Glomerular visceral epithelial cell (primary cell): ENCODE measurements at regions not wholly inside any gene's neighbourhood (a gene's known extent, or its start where the extent isn't known, plus 50 kb on each side); places are given as distances from the start of the nearest gene placed in this dataset.
"Not testable (repeated sequence)": the region's sequence is repeated elsewhere in the genome, so short reads cannot be mapped to it uniquely, and the experiment has no call there.

Source experiments
- DNase-seq: peaks from one replicate; pipeline ENCODE4 v3.0.0-alpha.2; 2016; ENCODE audit errors: extremely low spot score

DNA sequence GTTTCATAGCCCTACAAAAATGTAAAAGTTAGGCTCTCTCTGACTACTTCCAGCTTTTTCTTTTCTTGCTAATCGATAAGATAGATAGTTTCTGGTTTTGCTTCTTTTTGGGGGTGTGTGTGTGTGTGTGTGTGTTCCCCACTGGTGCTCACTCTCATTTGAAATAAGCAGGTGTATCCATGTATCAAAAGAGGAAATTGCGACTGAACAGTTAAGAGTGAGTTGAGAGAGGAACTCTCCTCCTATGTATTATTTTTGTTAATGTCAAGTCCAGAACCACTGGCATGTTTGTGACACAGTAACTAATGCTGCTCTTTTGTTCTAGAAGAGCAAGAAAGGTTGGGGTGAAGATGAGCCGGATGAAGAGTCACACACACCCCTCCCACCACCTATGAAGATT lies 96.7 kb upstream of the UMPS start:
- DNase-seq, result no peak

DNA sequence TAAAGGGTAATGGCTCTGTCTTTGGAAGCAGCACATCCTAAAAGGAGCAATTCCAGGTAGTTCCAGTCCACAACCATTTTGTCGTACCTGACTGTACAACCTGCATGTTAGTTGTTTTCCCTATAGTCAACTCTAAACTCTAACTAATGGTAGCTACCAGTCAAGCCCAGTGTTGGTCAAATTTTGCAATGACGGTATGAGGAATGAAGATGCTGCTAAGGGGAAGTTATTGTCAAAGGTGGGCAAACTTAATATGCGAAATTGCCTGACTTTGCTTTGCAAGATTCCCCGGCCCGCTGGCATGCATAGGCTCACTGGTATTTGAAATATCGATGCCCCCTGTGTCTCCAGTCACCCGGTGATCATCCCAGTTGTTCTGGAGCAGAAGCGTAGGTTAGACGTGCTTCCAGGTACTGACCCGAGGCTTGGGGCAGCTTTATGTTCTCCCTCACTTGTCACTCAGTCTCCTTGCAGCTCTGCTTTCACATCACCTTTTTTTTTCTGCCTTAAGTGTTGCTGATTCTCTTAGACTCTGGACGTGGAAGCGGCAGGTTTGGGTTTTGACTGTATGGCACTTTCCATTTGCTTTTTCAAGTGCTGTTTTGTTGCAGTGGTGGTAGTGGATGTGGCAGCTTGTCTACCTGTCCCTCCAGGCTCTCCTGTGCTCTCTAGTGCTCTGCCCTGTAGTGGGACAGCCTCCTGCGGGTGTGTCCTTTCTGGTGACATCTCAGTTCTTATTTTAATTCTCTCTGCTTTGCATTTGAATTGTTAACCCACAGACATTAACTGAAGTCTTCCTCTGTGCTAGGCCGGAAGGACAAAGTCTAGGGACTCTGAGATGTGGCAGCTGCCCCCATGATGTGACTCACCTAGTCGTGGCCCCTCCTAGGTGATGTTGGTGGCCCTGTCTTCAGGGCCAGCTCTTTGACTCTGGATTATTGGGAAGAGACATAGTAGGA lies 95.8 kb upstream of the UMPS start:
- no peak for DNase-seq

DNA sequence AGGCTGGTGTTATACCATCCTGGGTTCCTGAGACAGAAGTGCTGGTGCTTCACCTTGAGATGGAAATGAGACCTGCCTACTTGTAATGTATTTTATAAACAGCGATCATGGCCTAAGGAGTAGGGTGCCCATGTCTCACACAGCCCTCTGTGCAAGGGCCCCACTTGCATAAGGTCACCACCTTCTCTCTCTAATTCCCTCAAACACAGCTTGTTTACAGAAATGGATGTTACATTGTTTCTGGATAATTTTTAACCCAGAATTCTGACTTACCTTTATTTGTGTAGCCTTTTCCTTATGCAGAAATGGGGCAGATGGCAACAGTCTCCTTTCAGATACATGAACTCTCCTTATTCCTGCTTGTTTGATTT lies 95.1 kb upstream of the UMPS start:
- DNase-seq, result no peak

DNA sequence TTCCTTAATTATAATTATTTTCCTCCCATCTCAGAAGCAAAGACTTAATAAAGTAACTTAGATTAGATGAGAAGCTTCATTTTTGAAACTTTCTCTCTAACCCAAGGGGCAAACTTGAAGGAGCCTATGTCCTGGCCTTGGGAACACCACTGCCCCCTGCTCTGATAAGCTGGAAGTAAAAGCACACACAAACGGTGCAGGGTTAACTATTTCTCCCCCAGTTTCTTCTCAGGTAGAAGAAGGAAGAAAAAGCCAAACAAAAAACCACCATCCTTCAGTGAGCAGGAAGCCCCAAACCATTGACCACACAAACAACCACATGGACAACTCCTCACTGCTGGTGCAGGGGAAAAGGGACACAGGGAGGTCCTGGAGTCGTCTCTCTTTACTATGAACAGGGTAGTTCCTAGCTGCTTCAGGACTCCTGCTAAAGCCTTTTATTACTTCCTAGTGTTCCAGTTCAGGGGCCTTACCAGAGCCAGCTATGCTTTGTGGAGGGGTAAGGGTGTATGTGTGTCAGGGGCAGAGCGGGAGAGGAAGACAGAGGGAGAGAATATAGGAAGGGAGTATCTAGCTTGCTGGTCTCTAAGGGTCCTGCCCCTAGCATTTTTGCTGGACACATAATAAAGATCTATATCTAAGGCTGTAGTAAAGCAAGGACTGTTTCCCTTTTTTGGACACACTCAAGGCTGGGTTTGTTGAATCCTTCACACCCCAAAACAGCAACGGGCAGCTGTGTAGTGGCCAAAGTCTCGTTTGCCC lies 94.0 kb upstream of the UMPS start:
- DNase-seq, result no peak

DNA sequence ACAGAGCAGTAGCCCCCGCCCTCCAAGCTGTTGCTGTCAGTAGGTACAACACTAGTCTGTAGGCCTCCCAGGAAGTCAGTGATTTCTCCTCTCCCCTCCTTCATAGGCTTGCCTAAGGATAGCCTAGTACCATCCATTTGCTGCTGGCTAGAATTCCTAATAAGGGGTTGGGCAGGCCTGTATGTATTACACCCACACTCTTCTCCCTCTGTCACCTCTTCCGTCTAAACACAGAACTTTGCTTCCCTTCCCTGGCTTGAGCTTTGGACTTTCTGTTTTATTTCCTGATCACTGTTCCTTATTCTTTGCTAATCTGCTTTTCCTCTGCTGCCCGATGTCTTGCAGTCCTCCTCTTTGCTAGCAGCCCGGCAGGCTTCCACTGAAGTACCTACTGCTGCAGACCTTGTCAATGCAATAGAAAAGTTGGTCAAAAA lies 93.4 kb upstream of the UMPS start:
- DNase-seq, result no peak

DNA sequence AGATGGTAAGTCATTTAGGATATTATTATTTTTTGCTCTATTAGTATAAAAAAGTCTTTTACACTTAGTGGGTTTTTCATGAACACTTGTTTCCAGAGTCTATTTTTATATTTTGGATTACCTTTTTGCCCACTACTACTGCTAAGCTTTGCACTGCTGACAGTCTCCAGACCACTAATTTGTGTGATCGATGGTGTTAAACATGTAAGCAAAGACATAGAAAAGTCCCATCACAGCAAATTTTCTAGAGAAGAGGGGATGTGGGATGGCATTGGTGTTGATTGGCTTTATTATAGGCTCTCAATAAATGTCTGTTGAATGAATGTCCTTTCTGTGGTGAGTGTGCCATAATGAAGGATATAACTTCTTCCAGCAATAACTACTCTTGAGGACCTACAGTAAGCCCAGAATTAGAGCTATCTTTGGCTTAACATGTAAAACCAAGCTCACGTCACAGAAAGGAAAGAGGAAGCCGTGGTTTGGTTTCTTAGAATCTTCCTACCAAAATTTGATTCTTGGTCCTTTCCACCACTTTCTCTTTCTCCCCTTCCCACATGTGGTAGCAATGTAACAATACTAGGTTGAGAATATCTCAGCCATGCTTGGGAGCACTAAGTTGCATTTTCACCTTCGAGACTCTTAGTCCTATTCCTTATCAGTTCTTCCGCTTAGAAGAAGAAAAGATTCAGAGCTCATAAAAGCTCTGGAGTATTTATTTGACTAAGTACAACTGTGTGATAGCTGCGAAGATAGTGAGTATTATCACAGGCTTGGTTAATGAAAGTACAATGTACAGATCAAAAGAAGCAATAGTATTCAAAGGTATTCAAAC lies 90.6 kb upstream of the UMPS start:
- no peak for DNase-seq

DNA sequence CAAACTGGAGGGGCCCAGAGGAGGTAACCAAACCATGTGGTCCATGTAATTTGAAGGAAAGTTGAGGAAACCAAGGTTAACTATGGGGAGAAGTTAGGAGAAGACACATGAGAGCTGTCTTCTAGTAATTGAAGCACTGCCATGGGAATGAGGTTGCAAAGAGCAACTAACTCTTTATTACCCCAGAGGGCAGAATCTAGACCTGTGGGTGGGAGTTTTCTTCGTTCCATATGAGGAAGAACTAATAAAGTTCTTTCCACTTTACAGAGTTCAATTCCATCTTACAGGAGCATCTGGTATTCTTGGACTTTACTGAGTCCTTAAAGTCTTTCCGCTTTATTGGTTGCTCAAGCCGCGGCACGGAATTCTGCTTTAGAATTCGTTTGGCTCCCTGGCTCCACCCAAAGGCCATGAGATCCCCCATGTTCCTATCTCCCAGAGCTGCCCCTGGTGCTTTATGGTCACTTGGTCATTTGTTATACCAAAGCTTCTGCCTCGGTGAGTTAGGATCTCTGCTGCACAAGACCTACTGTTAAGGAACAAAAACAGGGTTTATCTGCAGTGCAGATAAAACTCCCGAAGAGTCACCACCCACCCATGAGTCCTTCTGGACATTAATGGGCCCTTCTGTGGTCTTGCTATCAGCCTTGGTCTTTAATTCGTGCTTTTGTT lies 89.5 kb upstream of the UMPS start:
- DNase-seq, result no peak

DNA sequence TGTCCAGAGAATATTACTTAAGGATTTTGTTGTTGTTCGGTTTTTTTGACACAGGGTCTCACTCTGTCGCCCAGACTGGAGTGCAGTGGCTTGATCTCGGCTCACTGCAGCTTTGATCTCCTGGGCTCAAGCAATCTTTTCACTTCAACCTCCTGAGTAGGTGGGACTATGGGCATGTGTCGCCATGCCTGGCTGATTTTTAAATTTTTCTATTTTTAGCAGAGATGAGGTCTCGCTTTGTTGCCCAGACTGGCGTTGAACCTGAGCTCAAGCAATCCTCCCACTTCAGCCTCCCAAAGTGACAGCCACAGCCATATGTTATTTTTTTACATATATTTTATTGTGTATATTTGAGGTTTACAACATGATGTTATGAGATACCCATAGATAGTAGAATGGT lies 86.8 kb upstream of the UMPS start:
- no peak for DNase-seq

DNA sequence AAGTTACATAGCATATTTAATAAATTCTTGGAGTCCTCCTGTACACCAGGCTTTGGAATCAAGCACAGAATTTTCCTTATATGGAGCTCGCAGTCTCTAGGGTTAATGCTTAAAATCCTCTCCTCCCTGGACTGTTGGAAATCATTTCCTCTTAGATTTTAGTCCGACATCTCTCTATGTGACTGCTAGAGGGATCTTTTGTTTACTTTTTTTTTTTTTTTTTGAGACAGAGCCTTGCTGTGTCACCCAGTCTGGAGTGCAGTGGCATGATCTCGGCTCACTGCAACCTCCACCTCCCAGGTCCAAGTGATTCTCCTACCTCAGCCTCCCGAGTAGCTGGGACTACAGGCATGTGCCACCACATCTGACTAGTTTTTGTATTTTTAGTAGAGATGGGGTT lies 84.1 kb upstream of the UMPS start:
- not testable (repeated sequence) for DNase-seq

DNA sequence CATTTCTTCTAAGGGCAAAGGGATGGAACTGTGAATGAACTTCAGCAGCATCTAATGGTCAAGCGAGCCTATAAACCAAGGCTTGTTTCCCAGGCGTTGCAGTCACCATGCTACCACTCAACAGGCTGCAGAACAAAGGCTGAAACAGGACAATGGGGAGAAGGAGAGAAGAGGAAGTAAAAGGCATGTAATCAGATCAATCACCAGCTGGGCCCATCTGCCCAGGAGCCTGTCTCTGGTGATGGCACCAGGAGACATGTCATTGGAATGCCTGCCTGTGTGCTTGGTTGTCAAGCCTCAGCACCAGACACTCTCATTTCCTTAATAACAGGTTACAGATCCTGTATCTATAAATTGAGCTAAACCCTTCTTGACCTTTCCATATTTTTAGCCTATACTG lies 81.7 kb upstream of the UMPS start:
- DNase-seq, result no peak

DNA sequence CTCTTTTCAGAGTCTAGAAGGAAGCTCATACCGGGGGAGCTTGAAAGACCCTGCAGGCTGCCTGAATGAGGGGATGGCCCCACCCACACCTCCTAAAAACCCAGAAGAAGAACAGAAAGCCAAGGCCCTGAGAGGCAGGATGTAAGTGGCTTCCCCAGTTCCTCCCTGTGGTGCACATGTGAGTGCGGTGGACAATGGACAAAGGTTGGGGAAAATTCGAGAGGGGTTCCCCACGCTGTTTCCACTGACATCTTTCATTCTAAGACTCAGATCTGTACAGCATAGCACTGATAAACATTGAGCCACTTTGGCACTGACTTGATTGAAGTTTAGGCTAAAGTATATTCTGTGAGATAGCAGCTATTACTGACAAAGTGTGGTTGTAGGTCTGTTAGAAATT lies 79.5 kb upstream of the UMPS start:
- DNase-seq, result no peak

DNA sequence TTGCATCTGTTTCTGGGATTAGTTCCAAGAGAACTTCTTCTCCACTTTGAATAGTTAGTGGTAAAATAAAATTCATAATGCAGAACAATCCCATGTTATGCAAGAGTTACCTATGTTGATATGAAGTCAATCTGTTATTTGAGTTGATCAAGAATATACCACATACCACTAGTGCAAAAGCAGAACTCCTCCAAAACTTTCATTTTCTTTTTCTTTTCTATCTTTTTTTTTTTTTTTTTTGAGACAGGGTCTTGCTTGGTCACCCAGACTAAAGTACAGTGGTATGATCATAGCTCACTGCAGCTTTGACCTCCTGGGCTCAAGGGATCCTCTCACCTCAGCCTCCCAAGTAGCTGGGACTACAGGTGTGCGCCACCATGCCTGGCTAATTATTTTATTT lies 78.8 kb upstream of the UMPS start:
- not testable (repeated sequence) for DNase-seq

DNA sequence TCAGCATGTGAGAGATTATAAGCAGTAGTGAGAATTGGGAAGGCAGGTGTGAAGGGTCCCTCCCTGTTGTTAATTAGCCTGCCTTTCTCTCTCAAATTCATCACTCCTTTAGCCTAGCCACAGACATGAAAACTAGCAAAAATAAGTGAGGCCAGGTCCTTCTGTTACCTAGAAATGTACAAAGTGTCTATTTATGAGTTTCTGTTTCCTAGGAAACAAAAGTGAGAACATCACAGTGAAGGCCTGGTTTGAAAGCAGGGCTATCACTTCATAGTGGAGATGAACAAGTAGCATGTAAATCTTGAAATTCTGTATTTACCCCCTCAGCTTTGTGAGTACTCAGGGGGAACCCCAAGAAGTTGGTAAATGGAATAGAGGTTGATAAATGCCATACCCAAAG lies 78.2 kb upstream of the UMPS start:
- DNase-seq, result no peak

DNA sequence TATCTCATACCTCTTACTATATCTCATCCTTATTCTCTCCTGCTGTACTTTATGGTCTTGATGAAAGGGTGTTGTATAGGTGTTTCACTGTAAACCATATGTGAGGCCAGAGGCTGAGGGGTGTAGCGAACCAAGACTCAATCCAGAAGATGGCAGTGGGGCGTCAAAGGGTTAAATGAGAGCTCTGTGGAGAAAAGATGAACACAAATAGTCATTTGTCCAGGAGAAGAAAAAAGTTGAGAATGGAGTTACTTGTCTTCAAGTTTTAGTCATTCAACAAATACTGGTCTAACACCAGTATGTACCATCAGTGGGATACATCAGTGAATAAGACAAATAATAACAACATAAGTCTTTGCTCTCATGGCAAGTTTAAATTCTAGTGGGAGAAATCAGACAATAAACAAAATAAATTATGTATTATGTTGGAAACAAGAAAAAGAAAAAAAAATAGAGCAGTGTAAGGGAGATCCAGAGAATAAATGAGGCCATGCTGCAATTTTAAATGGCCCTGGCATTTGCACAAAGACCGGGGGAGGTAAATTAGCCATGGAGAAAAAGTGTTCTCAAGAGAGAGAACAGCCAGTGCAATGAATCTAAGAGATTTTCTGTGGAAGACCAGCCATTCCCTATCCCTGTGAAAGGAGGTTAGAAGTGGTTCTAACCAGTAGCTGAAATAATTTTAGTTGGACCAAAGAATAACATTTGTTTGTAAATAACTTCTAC lies 77.0 kb upstream of the UMPS start:
- DNase-seq, result no peak

DNA sequence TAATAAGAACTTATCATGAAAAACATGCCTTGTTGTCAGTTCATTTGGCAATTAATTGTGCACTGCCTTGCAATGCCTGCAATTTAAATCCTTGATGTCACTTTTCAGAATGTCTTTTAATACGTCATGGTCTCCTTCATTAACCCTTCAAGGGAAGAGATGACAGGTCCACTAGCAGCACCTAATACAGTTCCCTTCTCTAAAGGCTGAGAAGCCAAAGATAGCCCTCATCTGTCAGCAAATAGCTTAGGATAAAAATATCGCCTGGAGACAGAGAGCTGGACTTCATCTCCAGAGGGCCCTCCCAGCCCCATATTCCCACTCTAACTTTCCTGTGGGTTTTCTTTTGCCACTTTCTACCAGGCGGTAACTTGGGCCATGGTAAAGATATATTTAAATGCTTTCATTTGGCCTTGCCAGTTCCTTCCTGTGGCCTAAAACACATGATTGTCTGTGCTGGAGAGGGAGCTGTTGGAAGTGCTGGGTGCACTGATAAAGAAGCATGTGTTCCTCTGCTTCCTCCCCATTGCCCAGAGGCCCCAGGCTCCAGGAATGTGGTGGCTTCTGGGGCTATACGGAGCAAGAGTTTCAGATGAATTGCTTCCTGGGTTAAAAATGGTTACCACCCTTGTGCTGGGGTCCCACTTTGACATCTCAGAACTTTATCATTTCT lies 76.3 kb upstream of the UMPS start:
- DNase-seq, result no peak

DNA sequence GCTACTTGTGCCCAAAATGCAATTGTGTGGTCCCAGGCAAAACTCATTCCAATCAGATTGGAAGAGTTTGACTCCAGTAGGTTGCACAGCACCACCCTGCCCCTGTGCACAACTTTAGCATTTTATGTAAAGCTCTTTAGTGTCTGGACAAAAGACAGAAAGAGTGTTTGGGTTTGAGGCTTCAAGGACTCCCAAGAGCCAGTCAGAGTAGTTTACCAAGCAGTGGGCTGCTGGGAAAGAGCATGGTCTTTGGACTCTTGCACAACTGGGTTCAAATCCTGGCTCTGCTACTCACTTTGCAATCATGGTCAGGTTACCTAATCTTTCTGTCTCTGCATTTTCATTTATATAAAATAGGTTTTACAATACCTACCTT lies 75.8 kb upstream of the UMPS start:
- no peak for DNase-seq

DNA sequence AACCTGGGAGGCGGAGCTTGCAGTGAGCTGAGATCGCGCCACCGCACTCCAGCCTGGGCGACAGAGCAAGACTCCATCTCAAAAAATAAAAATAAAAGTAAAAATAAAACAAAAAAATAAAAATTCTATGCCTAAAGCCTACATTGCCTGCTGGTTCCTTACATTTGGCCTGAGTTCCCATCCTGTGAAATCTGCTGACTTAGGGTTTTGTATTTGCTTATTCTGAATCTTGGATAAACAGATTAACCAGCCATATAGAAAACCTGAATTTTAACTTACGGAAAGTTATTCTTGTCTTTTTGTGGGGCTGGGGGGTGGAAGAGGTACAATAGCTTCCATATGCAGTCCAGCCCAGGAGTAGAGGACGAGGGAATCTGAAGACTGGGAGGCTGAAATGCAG lies 73.7 kb upstream of the UMPS start:
- no peak for DNase-seq

DNA sequence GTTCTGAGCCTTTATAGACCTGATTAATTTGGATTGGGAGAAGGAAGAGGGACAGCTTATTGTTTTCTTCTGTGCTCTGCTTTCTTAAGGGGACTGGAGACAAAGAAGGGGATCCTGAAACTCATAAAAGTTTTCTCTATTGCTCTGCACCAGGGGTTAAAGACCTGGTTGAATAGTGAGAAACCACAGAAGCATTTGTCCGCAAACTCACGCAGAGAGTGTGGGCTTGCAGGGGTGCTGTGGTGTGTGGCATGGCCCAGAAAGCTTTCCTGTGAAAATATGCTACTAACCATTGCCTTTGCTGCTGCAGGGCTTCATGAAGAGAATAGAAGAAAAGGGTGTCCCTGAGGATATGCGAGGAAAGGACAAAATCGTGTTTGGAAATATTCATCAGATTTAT lies 73.1 kb upstream of the UMPS start:
- DNase-seq, result no peak

DNA sequence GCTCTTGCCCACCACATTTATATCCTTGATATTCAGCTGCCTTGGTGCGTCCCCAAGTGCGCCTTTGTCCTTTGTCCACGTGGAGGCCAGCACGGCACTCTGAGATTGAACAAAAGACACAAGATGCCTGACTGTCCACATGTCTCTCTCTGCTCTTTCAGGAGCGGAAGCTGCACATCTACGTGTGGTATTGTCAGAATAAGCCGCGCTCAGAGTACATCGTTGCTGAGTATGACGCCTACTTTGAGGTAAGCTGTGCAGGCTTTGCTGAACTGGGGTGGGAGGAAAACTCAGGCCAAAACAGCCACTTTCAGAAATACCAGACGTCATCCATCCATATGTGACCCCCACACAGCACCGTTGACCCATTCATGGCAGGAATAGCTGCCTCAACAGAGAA lies 72.0 kb upstream of the UMPS start:
- no peak for DNase-seq

DNA sequence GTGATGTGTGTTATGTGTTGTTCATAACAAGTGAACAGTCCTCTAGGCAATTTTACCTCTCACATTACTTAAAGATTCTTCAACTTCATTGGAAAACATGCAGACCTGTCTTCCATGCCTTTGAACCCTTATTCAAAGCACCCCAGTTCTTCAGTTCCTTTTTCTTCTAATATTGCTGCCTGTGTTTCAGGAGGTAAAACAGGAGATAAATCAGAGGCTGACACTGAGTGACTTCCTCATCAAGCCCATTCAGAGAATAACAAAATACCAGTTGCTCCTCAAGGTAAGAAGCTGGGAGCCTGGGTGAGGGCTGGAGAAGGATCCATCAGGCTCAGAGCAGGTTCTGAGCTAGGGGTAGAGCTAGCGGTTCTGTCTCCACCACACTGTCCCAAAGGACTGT lies 71.1 kb upstream of the UMPS start:
- no peak for DNase-seq

DNA sequence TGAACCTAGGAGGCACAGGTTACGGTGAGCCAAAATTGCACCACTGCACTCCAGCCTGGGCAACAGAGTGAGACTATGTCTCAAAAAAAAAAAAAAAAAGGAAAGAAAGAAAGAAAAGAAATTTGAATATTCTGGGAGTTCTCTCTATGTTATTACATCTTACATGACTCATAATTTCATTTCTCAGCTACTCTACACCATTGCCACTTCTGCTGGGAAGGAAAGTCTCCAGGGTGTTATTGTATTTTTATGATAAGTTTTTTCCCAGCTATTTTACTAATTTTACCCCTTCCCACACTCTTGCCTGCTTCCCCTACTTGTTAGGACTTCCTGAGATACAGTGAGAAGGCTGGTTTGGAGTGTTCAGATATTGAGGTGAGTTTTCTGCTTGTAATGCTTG lies 69.7 kb upstream of the UMPS start:
- DNase-seq, result no peak
